GM19328 (cell line): ENCODE measurements at regions not wholly inside any gene's neighbourhood (a gene's known extent, or its start where the extent isn't known, plus 50 kb on each side); places are given as distances from the start of the nearest gene placed in this dataset.
"Not testable (repeated sequence)": the region's sequence is repeated elsewhere in the genome, so short reads cannot be mapped to it uniquely, and the experiment has no call there.

Experiments used
- ATAC-seq: cut with Tn5 transposase; IDR thresholded peaks from one replicate; pipeline ENCODE4 v1.9.1; 2021; ENCODE audit warnings: mild to moderate bottlenecking, moderate library complexity; ENCODE audit not compliant: unreplicated experiment

DNA sequence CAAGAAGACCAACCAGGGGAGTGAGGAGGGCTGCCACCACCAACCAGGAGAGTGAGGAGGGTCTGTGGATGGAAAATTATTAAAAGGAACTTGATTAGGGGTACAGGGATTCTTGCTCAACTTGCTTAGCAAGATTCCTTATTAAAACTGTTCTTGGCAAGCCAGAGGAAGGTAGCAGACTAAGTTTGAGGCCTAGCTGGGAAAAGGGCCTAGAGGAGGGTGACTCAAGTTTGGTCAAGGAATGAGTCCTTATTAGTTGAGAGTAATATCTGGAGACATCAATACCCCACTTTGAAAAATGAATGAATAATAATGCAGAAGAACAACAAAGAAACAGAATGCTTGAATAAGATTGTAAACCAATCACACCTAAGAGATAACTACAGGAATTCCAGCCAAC is 612.4 kb upstream of the ZFP42 start:
- no peak for ATAC-seq

- no peak for ATAC-seq
Measured at GRCh38 chr4:187387739-187388138, 607.8 kb upstream of the ZFP42 start.

DNA sequence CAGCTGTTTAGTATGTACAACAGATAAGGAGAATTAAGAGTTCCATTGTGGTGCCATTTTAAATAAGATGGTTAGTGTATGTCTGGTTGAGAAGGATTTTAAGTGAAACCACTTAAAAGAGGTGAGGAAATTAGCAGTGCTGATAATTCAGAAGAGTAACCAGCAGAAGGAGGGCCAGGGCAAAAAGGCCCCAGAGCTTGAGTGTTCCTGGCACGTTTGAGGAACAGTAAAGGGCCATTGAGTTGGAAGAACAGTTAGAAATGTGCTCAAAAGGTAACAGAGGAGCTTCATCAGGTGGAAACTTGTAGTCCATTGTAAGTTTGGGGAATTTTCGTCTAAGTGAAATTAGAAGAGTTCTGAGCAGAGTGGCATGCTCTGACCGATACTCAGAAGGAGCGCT is 606.2 kb upstream of the ZFP42 start:
- ATAC-seq: no peak

- no peak for ATAC-seq
Measured at GRCh38 chr4:187390646-187391045, 604.9 kb upstream of the ZFP42 start.

- no peak for ATAC-seq
Measured at GRCh38 chr4:187393531-187394344, 601.8 kb upstream of the ZFP42 start.

DNA sequence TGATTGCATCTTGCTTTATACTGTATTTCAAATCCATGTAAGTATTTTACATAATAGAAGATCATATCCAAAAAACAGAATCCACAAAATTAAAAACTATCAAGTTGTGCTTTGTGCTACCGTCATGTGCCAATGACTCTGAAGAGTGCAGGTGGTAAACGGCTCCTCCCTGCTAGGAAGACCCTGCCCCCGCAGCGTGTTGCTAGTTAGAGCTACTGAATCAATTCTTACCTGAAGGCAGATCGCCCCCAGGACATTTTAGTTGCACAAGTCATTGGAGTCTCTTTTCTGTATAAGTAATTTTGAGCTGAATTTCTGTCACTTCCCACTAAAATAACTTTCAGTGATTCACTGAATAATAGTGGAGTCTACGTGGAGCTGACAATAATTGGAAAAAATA is 599.5 kb upstream of the ZFP42 start:
- ATAC-seq: no peak

- not testable (repeated sequence) for ATAC-seq
Measured at GRCh38 chr4:187408447-187408846, 587.1 kb upstream of the ZFP42 start.

DNA sequence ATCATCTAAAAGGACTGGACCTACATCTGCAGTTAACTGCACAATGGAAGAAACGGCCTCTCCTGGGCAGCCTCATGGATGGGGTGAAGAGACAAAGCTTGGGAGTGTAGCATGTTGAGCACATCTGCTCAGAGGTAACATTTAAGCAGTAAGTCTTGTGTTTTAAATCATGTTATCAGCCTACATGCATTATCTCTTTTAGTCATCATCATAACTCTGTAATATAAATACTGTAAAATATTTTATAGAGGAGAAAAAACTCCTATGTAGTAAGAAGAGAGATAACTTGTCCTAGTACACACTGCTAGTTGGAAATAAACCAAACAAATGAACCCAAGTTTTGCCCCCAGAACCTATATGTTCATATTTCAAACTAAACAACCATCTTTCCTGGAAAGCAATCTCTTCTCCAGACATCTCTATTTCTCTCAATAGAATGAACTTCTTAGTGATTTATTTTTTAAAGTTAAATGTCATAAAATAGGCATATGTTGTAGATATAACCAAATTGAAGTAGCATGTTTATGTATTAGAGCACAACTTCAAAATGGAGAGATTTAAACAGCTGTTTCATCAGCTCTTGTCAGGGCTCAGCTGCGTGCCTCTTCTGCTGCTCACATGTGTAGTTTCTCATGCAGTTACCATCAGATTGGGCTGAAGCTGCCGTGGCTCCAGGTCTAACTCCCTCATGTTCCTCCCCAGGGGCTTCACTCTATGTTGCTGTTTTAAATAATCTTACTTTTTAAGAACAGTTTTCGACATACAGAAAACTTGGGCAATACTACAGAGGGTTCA is 581.8 kb upstream of the ZFP42 start:
- ATAC-seq: no peak

DNA sequence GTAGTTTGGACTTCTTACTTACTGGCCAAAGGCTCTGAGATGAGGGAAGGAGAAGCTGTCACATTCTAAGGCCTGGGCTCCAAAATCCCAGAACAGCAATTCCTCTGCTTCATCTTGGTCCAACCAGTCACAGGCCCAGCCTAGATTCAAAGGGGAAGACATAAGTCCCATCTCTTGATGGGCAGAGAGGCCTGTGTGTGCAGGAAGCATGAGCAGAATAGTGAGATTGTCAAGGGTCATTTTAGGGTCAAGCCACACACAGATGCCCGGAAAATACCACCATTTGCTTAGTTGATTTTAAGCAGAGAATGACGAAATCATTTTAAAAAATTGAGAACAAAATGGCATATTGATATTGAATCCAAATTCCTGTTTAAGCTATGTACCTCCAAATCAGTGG is 580.9 kb upstream of the ZFP42 start:
- no peak for ATAC-seq

DNA sequence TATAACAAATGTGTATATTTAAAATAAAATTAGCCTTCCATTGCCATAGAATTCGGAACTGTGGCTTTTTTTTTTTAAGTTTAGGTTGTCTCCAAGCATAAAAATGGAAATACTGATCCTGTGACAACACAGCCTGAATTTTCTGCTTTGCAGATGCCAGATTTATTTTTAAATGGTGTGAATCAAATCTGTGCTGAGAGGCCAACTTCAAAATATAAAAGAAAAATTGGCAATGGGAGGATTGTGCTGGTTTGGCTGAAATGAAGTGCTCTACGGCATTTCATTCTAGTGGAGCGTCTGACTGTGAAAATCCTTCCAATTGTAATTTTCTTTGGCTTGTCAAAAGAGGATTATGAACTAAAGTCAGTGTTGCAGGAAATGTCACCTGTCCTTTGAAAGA is 580.3 kb upstream of the ZFP42 start:
- ATAC-seq: no peak

DNA sequence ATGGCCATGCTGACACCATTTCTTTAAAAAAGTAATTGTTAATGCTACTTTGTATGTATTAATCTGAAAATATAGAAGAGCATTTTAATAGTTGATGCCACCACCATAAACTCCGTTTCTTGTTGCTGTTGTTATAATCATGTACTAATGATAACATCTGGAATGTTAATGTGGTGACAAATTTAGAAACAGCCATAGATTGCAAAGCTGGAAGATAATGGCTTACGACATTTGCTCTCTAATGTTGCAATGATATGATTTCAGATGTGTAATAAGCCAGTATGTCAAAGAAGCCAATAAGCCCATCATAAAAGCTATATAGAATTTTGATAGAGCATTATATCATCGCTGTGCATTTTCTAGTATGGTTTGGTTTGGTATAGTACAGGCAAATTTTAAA is 579.4 kb upstream of the ZFP42 start:
- ATAC-seq: no peak

- no peak for ATAC-seq
Measured at GRCh38 chr4:187417721-187418120, 577.9 kb upstream of the ZFP42 start.

GRCh38 chr4:187422655-187423054 is 572.9 kb upstream of the ZFP42 start:
- ATAC-seq: no peak

- ATAC-seq: no peak
Measured at GRCh38 chr4:187424636-187425035, 570.9 kb upstream of the ZFP42 start.

DNA sequence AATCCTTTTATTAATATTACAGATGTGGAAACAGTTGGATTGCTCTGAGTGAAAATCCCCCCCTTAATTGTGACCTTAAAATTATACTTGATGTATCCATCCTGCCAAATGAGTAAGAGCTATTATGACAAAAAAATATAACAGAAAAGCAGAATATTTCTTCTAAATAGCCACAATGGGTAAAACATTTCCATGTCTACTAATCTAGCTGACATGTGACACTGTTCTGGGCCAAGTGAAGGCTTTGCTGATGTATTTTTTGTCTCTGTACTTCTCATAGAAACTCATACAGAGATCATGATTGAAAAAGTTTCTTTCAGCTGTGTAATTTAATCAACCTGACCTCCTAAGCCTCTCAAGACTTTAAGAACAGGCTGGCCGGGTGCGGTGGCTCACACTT is 569.1 kb upstream of the ZFP42 start:
- no peak for ATAC-seq

DNA sequence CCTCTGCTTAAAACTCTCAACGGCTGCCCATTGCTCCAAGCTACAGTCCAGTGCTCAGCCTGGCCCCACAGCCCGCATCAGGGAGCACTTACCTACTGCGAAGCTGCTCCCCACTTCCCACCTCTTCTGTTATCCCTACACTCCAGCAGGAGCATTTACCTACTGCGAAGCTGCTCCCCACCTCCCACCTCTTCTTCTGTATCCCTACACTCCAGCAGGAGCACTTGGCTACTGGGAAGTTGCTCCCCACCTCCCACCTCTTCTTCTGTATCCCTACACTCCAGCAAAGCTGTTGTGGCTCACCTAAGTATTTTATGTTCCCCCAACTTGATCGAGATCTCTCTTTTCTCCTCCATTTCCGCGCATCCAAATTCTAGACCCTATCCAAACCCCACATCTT is 563.3 kb upstream of the ZFP42 start:
- no peak for ATAC-seq

- ATAC-seq: no peak
Measured at GRCh38 chr4:187433141-187433540, 562.4 kb upstream of the ZFP42 start.

DNA sequence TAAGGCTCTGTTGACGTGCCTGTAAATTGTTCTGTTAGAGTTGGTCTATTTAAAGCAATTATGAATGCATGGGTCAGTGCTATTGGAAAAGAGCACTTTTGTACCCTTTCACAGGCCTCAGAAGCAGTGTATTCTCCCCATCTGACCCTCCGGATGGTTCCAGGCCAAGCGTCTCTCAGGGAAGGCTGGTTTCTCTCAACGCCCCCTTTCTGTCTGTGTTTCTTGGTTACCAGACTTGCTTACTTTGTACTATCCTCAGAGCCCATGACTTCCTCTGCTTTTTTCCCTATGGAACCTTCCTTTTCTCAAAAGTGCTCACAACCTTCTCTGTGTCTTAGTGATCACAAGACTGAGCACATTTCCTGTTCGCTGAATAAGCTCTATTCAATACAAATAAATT is 559.3 kb upstream of the ZFP42 start:
- ATAC-seq: no peak

DNA sequence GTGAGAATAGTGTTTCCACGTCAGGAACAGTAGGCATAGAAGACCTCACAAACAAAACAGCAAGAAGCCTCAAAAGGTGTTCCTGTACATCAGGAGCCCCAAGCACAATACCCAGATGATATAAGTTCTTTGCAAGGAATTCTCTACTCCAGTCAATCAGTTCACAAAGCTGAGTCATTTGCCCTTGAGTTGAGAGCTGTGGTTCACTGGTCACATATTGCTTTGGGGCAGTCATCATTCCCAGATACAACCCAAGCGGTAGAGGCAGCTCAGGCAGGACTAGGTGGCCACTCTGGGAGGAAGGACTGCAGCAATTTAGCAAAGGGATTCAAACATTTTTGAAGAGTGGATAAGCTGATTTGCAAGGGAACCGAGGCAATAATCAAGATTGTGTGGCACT is 551.5 kb upstream of the ZFP42 start:
- no peak for ATAC-seq

GRCh38 chr4:187449702-187450101 is 545.9 kb upstream of the ZFP42 start:
- ATAC-seq: no peak

DNA sequence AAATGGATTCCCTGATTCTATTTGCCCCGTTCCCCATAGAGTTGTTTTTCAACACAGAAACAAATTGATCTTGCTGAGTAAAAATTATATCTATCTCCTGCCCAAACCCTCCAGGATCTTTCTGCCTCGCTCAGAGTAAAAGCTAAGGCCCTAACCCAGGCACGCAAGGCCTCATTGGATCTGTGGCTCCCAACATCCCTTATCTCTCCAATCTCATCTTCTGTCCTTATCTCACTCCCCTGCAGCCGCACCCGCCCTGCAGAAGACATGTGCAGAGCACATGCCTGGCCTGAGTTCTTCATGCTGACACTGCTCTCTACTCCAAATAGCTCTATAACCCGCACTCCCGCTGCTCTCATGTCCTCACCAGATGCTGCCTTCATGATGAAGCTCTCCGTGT is 543.8 kb upstream of the ZFP42 start:
- no peak for ATAC-seq

DNA sequence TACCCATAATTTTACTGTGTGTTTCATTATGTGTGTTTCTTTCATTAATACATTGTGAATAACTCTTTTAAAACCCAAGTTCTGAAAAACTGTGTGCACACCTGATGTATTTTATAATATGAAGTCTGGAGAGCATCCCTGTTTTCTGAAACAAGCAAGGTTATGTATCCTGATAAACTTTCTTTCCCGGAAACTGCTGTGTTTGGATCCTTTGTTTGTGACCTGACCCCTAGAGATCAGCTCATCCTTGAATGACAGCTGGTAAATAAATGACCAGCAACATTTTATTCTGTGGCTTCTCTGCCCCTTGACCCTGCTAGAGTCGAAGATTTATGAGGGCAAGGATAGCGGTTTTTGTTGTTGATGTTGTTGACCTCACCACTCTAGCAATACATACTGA is 535.6 kb upstream of the ZFP42 start:
- ATAC-seq: no peak
